IPS-15b (cell line): ENCODE measurements at regions not wholly inside any gene's neighbourhood (a gene's known extent, or its start where the extent isn't known, plus 50 kb on each side); places are given as distances from the start of the nearest gene placed in this dataset.

Experiments used
- H3K27me3 ChIP-seq: one replicate; pipeline ENCODE4 v1.6.1; 2013; ENCODE audit warnings: low read length; ENCODE audit not compliant: control insufficient read depth, insufficient read depth
- H3K36me3 ChIP-seq: one replicate; pipeline ENCODE4 v1.6.1; 2013; ENCODE audit warnings: low read length; ENCODE audit not compliant: control insufficient read depth, insufficient read depth
- H3K4me1 ChIP-seq: one replicate; pipeline ENCODE4 v1.6.1; 2013; ENCODE audit warnings: mild to moderate bottlenecking, low read length; ENCODE audit not compliant: control insufficient read depth, insufficient read depth
- H3K4me3 ChIP-seq: one replicate; pipeline ENCODE4 v1.5.1; 2013; ENCODE audit warnings: low read depth, low read length
- H3K9ac ChIP-seq: one replicate; pipeline ENCODE4 v1.6.1; 2013; ENCODE audit warnings: low read depth, mild to moderate bottlenecking, low read length
- H3K9me3 ChIP-seq: one replicate; pipeline ENCODE4 v1.6.1; 2013; ENCODE audit warnings: mild to moderate bottlenecking, low read length; ENCODE audit not compliant: control insufficient read depth, insufficient read depth

DNA sequence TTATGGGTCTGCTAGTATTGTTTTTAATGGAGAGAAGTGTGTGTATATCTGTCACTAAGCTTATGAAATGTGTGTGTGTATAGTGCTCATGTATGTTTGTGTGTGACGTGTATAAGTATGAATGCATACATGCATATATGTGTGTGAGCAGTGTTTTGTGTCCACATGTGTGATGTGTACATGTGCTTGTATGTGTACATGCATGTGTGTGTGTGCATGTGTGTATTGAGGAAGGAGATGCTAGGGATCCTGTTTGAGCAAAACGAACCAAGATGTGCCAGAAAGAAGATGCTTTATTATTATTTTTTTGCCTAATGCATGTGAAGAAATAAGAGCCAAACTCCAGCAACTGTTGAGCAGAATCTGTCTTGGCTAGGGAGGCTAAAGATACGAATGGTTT, 301.3 kb upstream of the SKOR2 start:
- Histone ChIP-seq H3K9me3 (no peaks in the 10 kb centered on the region), H3K4me1 (peaks cover 3% of the 10 kb centered on the region), H3K9ac (no peak overlapping the region), H3K27me3 (no peaks in the 10 kb centered on the region), H3K4me3 (no peak overlapping the region), H3K36me3 (no peaks in the 10 kb centered on the region)

DNA sequence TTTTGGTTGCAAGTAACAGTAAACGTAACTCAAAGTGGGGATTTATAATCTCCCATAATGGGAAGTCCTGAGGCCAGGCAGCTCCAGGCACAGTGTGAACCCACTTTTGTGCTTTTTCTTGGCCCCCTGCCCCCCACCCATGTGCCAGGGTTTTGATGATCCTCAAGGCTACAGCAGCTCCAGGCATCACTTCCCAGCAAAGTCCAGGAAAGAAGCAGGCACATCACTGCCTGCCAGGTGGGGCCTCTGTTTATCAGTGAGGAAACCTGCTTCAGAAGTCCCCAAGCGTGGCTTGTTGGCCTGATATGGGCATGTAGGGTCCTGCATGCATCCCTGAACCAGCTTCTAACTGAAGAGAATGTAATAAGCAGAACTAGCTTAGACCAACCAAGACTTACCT, 299.2 kb upstream of the SKOR2 start:
- Histone ChIP-seq H3K27me3 (no peaks in the 10 kb centered on the region), H3K4me1 (no peaks in the 10 kb centered on the region), H3K9ac (no peak overlapping the region), H3K4me3 (no peak overlapping the region), H3K9me3 (no peaks in the 10 kb centered on the region), H3K36me3 (no peaks in the 10 kb centered on the region)

DNA sequence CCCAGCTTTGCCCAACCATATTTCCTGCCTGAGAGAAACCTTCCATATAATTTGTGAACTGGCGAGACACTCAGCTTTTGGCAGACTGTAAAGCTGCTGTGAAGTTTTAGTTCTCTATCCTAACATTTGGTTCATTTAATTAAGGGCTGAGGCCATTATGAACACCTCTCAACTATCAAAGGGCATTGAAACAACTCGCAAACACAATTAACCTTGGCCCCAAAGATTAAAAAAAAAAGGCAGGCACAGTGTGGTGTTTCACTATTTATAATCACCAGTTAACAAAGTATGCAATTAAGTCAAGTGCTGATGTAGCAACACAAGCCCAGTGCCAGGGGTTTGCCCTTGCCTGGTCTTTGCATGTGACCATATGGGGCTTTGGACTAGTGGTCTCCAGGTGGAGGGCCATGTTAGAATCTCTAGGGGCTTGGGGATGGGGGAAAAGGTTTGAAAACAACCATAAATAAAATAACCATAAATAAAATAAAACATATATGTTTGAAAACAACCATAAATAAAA, 297.6 kb upstream of the SKOR2 start:
- Histone ChIP-seq H3K9ac (no peak overlapping the region), H3K9me3 (no peaks in the 10 kb centered on the region), H3K4me1 (no peaks in the 10 kb centered on the region), H3K4me3 (no peak overlapping the region), H3K36me3 (no peaks in the 10 kb centered on the region), H3K27me3 (no peaks in the 10 kb centered on the region)

DNA sequence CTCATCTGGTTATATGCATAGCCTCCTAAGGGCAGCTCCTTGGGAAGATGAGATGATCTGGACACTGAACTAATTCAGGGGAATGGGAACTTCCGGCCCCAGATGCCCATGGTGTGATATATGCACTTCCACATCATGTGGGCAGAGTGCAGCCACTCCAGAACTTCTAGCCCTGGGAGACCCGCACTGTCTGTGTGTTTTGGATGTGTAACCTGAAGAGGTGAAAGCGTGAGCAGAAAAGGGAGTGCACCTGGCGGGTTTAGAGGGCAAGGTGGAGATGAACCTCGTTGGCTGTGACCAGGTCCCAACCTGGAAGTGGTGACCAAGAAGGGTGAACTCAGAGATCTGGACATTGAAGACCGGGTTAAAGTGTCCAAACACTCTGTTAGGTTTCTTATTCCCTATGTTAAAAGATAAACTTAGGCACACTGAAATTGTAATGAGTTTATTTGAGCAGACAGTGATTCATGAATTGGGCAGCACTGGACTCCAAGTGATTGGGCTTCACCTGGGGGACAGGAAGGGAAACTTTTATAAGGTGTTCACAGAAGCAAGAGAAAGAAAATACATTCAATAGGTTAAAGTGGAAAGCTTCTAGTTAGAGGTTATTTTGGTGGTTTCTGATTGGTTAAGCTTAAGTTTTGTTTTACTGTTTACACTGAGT, 296.2 kb upstream of the SKOR2 start:
- Histone ChIP-seq H3K9me3 (no peaks in the 10 kb centered on the region), H3K4me1 (no peaks in the 10 kb centered on the region), H3K27me3 (no peaks in the 10 kb centered on the region), H3K36me3 (no peaks in the 10 kb centered on the region), H3K9ac (no peak overlapping the region), H3K4me3 (no peak overlapping the region)

DNA sequence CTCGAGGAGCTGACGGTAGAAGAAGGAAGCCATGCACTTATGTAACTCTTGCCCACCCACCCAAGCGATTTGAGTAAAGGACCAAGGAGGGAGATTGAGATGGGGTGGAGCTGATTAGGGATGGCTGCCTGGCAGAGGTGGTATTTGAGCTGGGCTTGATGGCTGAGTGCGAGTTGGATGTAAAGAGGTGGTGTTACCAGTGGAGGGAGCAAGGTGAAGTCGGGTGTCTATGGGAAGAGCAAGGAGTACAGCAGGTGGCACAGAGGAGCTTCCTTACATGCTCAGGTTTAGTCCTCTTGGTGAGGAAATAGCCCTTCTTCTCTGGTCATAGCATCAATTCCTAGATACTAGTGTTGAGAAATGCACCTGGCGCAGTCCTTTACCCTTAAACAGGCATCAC, 294.2 kb upstream of the SKOR2 start:
- Histone ChIP-seq H3K9me3 (no peaks in the 10 kb centered on the region), H3K4me3 (no peak overlapping the region), H3K36me3 (no peaks in the 10 kb centered on the region), H3K27me3 (no peaks in the 10 kb centered on the region), H3K9ac (no peak overlapping the region), H3K4me1 (no peaks in the 10 kb centered on the region)

DNA sequence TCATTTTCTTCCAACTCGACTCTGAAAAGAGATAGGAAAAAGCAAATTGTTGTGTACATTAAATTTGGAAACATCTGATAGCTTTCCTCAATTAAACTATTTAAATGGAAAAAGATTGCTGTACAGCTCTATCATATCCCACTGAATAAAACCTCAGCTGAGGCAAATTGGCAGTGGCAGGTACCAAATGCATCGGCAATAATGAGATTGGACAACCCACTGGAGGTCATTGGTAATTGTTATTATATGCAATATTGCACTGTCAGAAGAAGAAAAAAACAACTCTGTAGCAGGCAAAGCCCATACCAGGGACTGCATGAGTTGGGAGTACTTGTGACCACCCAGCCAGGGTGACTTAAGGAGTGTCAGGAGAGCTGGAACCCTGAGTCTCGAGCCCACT, 291.6 kb upstream of the SKOR2 start:
- no peaks in the 10 kb centered on the region for H3K27me3 ChIP-seq

DNA sequence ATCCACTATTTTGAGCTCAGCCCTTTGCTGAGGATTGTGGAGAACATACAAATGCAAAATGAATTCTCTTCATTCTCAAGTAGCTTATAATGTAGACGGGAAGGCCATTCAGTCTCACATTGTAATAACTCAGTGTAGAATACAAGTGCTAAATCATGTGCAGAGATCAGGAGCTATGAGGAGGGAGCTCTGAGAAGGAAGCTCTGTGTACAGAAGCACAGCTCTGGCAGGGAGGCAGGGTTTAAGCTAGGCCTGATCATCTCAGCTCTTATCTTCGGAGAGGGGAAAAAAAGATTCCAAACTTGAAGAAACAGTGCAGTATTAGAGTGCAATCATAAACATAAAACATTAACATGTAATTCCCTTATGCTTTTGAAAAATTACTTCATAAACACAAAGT, 291.1 kb upstream of the SKOR2 start:
- no peaks in the 10 kb centered on the region for H3K36me3 ChIP-seq
- no peaks in the 10 kb centered on the region for H3K9me3 ChIP-seq
- no peaks in the 10 kb centered on the region for H3K4me1 ChIP-seq
- no peaks in the 10 kb centered on the region for H3K27me3 ChIP-seq
- H3K4me3 ChIP-seq = no peak overlapping the region
- no peak overlapping the region for H3K9ac ChIP-seq

More for the DNA sequence above, 291.6 kb upstream of the SKOR2 start:
- H3K9ac ChIP-seq = no peak overlapping the region
- no peaks in the 10 kb centered on the region for H3K36me3 ChIP-seq
- no peak overlapping the region for H3K4me3 ChIP-seq
- no peaks in the 10 kb centered on the region for H3K4me1 ChIP-seq
- no peaks in the 10 kb centered on the region for H3K9me3 ChIP-seq

DNA sequence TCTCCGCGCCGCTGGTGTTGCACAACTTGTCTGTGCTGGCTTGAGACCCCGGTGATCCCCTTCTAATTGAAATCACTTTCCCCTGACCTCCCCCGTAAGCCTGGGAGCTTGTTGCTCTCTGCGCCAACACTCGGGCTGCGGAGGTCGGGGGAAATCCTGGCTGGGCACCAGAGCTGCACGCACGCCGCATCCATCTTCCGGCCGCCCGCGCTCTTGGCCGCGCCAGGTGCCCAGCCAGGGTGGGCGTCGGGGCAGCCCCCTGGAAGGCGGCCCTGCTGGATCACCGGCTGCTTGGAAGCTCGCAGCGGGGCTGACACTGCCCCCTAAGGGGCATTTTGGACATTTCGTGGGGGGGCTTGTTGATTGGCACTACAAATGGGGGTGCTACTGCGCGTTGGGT, 280.3 kb upstream of the SKOR2 start:
- H3K36me3 ChIP-seq = no peaks in the 10 kb centered on the region
- peak overlapping the region; percentile 13 for H3K4me3 ChIP-seq
- H3K9me3 ChIP-seq = no peaks in the 10 kb centered on the region
- H3K9ac ChIP-seq = no peak overlapping the region
- peaks cover 3% of the 10 kb centered on the region for H3K27me3 ChIP-seq
- no peaks in the 10 kb centered on the region for H3K4me1 ChIP-seq

DNA sequence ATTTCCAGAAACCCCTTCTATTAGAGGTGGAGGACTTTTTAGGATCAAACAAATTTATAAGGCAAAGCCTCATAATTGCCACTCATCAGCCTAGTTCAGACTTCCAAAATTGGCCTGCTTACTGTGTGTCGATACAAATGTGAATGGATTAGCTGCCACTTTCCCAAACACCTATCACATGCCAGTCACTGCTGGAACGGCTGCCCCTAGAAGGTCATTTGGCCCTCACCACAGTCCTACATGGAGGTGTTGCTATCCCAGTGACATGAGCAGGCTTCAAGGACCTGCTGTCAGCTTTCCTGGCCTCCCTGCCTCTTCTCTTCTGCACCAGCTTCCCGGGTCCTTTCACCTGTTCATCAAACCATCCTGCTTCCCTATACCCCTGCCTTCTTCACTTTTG, 279.2 kb upstream of the SKOR2 start:
- Histone ChIP-seq H3K9me3 (no peaks in the 10 kb centered on the region), H3K4me3 (no peak overlapping the region), H3K4me1 (no peaks in the 10 kb centered on the region), H3K9ac (no peak overlapping the region), H3K27me3 (peaks cover 3% of the 10 kb centered on the region), H3K36me3 (no peaks in the 10 kb centered on the region)

DNA sequence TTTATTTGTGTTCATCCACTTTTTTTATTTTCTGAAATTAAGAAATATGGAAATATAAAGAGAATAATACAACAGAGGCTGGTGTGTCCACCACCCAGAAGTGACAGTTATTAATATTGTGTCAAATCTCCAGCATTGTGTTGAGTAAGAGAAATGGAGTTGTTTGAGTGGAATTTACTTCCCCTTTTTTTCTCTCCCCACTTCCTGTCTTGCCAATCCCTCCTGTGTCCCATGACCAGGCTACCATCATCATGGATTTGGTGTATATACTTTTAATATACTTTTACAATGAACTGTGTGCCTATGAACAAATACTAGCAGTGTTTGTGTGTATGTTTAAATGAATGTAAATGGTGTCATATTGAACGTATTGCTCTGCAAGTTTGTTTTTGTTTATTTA, 276.9 kb upstream of the SKOR2 start:
- H3K4me3 ChIP-seq = no peak overlapping the region
- peaks cover 3% of the 10 kb centered on the region for H3K27me3 ChIP-seq
- no peaks in the 10 kb centered on the region for H3K4me1 ChIP-seq
- H3K9me3 ChIP-seq = no peaks in the 10 kb centered on the region
- H3K36me3 ChIP-seq = no peaks in the 10 kb centered on the region
- no peak overlapping the region for H3K9ac ChIP-seq

DNA sequence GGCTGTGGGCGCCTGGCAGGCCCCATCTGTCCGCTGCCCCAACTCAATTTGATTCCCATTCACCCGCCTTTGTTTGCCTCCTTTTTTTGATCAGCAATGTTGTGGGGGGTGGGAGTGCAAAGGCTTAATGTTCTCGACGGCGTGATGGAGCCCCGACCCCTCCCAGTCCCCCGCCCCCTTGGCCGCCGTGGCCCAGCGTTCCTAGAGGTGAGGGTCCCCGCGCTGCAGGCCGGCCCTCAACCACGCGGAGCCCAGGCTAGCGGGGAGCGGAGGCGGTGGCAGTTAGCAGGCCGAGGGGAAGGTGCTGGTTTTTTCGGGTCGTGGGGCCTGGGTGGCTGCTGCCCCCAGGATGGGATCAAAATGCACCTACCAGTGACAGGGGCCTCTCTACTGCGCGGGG, 274.7 kb upstream of the SKOR2 start:
- no peaks in the 10 kb centered on the region for H3K9me3 ChIP-seq
- no peaks in the 10 kb centered on the region for H3K4me1 ChIP-seq
- H3K36me3 ChIP-seq = no peaks in the 10 kb centered on the region
- H3K4me3 ChIP-seq = no peak overlapping the region
- H3K27me3 ChIP-seq = no peaks in the 10 kb centered on the region
- H3K9ac ChIP-seq = no peak overlapping the region

DNA sequence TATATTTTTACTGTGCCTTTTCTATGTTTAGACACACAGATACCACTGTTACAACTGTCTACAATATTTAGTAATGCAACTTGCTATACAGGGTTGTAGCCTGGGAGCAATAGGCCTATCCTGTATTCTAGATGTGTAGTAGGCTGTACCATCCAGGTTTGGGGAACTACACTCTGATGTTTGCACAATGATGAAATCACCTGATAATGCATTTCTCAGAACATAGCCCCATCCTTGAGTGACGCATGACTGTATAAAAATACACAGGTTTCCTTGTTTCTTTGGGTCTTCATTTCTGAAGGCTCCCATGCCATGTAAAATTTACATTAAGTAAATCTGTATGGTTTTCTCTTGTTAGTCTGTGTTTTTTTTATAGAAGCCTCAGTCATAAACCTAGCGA, 270.9 kb upstream of the SKOR2 start:
- no peaks in the 10 kb centered on the region for H3K4me1 ChIP-seq
- no peak overlapping the region for H3K9ac ChIP-seq
- no peaks in the 10 kb centered on the region for H3K36me3 ChIP-seq
- no peaks in the 10 kb centered on the region for H3K9me3 ChIP-seq
- H3K27me3 ChIP-seq = no peaks in the 10 kb centered on the region
- H3K4me3 ChIP-seq = no peak overlapping the region
